Right forelimb (tissue), 1 donor: ENCODE measurements at regions not wholly inside any gene's neighbourhood (a gene's known extent, or its start where the extent isn't known, plus 50 kb on each side); places are given as distances from the start of the nearest gene placed in this dataset.
"Not testable (repeated sequence)": the region's sequence is repeated elsewhere in the genome, so short reads cannot be mapped to it uniquely, and the experiment has no call there.

Source experiments
- DNase-seq: peaks from one replicate; pipeline ENCODE4 v3.0.0-alpha.2; 2018

DNA sequence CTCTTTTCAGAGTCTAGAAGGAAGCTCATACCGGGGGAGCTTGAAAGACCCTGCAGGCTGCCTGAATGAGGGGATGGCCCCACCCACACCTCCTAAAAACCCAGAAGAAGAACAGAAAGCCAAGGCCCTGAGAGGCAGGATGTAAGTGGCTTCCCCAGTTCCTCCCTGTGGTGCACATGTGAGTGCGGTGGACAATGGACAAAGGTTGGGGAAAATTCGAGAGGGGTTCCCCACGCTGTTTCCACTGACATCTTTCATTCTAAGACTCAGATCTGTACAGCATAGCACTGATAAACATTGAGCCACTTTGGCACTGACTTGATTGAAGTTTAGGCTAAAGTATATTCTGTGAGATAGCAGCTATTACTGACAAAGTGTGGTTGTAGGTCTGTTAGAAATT, 79.5 kb upstream of the UMPS start:
- no peak for DNase-seq

DNA sequence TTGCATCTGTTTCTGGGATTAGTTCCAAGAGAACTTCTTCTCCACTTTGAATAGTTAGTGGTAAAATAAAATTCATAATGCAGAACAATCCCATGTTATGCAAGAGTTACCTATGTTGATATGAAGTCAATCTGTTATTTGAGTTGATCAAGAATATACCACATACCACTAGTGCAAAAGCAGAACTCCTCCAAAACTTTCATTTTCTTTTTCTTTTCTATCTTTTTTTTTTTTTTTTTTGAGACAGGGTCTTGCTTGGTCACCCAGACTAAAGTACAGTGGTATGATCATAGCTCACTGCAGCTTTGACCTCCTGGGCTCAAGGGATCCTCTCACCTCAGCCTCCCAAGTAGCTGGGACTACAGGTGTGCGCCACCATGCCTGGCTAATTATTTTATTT, 78.8 kb upstream of the UMPS start:
- DNase-seq: not testable (repeated sequence)

DNA sequence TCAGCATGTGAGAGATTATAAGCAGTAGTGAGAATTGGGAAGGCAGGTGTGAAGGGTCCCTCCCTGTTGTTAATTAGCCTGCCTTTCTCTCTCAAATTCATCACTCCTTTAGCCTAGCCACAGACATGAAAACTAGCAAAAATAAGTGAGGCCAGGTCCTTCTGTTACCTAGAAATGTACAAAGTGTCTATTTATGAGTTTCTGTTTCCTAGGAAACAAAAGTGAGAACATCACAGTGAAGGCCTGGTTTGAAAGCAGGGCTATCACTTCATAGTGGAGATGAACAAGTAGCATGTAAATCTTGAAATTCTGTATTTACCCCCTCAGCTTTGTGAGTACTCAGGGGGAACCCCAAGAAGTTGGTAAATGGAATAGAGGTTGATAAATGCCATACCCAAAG, 78.2 kb upstream of the UMPS start:
- no peak for DNase-seq

DNA sequence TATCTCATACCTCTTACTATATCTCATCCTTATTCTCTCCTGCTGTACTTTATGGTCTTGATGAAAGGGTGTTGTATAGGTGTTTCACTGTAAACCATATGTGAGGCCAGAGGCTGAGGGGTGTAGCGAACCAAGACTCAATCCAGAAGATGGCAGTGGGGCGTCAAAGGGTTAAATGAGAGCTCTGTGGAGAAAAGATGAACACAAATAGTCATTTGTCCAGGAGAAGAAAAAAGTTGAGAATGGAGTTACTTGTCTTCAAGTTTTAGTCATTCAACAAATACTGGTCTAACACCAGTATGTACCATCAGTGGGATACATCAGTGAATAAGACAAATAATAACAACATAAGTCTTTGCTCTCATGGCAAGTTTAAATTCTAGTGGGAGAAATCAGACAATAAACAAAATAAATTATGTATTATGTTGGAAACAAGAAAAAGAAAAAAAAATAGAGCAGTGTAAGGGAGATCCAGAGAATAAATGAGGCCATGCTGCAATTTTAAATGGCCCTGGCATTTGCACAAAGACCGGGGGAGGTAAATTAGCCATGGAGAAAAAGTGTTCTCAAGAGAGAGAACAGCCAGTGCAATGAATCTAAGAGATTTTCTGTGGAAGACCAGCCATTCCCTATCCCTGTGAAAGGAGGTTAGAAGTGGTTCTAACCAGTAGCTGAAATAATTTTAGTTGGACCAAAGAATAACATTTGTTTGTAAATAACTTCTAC, 77.0 kb upstream of the UMPS start:
- DNase-seq: no peak

DNA sequence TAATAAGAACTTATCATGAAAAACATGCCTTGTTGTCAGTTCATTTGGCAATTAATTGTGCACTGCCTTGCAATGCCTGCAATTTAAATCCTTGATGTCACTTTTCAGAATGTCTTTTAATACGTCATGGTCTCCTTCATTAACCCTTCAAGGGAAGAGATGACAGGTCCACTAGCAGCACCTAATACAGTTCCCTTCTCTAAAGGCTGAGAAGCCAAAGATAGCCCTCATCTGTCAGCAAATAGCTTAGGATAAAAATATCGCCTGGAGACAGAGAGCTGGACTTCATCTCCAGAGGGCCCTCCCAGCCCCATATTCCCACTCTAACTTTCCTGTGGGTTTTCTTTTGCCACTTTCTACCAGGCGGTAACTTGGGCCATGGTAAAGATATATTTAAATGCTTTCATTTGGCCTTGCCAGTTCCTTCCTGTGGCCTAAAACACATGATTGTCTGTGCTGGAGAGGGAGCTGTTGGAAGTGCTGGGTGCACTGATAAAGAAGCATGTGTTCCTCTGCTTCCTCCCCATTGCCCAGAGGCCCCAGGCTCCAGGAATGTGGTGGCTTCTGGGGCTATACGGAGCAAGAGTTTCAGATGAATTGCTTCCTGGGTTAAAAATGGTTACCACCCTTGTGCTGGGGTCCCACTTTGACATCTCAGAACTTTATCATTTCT, 76.3 kb upstream of the UMPS start:
- DNase-seq: no peak

DNA sequence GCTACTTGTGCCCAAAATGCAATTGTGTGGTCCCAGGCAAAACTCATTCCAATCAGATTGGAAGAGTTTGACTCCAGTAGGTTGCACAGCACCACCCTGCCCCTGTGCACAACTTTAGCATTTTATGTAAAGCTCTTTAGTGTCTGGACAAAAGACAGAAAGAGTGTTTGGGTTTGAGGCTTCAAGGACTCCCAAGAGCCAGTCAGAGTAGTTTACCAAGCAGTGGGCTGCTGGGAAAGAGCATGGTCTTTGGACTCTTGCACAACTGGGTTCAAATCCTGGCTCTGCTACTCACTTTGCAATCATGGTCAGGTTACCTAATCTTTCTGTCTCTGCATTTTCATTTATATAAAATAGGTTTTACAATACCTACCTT, 75.8 kb upstream of the UMPS start:
- no peak for DNase-seq

DNA sequence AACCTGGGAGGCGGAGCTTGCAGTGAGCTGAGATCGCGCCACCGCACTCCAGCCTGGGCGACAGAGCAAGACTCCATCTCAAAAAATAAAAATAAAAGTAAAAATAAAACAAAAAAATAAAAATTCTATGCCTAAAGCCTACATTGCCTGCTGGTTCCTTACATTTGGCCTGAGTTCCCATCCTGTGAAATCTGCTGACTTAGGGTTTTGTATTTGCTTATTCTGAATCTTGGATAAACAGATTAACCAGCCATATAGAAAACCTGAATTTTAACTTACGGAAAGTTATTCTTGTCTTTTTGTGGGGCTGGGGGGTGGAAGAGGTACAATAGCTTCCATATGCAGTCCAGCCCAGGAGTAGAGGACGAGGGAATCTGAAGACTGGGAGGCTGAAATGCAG, 73.7 kb upstream of the UMPS start:
- DNase-seq: no peak

DNA sequence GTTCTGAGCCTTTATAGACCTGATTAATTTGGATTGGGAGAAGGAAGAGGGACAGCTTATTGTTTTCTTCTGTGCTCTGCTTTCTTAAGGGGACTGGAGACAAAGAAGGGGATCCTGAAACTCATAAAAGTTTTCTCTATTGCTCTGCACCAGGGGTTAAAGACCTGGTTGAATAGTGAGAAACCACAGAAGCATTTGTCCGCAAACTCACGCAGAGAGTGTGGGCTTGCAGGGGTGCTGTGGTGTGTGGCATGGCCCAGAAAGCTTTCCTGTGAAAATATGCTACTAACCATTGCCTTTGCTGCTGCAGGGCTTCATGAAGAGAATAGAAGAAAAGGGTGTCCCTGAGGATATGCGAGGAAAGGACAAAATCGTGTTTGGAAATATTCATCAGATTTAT, 73.1 kb upstream of the UMPS start:
- no peak for DNase-seq

DNA sequence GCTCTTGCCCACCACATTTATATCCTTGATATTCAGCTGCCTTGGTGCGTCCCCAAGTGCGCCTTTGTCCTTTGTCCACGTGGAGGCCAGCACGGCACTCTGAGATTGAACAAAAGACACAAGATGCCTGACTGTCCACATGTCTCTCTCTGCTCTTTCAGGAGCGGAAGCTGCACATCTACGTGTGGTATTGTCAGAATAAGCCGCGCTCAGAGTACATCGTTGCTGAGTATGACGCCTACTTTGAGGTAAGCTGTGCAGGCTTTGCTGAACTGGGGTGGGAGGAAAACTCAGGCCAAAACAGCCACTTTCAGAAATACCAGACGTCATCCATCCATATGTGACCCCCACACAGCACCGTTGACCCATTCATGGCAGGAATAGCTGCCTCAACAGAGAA, 72.0 kb upstream of the UMPS start:
- DNase-seq: no peak

DNA sequence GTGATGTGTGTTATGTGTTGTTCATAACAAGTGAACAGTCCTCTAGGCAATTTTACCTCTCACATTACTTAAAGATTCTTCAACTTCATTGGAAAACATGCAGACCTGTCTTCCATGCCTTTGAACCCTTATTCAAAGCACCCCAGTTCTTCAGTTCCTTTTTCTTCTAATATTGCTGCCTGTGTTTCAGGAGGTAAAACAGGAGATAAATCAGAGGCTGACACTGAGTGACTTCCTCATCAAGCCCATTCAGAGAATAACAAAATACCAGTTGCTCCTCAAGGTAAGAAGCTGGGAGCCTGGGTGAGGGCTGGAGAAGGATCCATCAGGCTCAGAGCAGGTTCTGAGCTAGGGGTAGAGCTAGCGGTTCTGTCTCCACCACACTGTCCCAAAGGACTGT, 71.1 kb upstream of the UMPS start:
- no peak for DNase-seq

DNA sequence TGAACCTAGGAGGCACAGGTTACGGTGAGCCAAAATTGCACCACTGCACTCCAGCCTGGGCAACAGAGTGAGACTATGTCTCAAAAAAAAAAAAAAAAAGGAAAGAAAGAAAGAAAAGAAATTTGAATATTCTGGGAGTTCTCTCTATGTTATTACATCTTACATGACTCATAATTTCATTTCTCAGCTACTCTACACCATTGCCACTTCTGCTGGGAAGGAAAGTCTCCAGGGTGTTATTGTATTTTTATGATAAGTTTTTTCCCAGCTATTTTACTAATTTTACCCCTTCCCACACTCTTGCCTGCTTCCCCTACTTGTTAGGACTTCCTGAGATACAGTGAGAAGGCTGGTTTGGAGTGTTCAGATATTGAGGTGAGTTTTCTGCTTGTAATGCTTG, 69.7 kb upstream of the UMPS start:
- no peak for DNase-seq

DNA sequence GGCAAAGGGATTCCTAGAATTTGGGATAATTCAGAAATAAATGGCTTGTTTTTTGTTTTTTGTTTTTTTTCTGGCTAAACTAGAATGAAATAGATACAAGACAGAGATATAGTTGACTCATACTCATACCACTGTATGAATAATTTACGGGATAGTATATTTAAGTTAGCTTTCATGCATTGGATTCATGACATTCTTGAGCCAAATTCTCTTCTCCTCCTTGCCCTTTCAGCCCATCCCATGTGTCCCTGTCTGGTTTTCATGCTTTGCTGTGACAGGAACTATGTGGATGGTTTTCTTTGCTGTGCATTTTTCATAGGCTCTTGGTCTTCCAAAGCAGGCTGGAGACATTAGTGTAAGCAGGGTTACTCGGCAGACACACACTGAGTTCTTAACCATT, 66.6 kb upstream of the UMPS start:
- DNase-seq: no peak

DNA sequence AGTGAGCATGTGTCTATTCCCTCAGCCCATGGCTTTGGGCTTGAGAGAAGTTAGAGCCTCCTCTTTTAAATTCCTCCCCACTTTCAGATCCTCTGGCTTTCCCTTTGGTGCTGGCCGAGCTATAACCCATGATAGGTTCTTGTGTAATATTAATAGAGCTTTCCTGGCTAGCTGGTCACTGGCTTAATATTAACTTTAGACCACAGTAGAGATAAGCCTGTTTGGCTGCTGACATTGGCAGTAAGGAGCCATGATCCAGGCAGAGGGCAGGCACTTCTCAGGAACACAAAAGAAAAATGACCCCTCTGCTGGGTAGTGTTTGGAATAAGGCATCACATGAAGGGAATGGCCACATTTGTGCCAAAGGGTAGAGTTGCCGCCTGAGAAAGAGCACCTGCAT, 65.4 kb upstream of the UMPS start:
- no peak for DNase-seq

DNA sequence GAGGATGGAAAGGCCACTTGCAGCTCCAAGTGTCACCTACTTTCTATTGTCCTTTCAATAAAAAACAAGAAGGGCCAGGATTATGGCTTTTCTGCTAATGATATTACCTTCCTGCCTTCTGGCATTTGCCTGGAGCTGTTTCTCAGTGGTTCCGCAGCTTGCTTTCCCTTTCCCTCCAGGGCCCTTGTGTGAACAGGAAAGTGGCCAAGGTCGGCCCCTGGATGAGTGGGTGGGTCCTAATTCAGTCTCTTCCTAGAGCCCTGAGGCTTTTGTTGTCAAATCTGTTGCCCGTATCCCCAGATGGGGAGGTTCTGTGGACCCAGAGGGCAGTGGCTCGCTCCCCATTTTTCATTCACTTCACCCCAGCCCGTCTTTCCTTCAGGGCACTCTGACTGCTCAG, 64.2 kb upstream of the UMPS start:
- DNase-seq: no peak

DNA sequence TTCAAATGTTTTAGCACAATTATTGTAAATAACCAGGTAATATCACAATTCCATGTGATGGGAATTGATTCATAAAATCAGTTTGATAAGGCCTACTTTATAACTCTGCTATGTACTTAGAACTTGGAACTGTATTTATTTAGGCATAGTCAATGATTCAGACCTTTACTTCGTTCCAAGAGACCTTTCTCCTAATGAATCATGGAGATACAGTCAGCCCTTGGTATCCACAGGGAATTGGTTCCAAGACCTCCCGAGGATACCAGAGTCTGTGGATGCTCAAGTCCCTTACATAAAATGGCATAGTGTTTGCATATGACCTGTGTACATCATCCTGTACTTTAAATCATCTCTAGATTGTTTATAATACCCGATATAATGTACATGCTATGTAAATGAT, 60.8 kb upstream of the UMPS start:
- no peak for DNase-seq

DNA sequence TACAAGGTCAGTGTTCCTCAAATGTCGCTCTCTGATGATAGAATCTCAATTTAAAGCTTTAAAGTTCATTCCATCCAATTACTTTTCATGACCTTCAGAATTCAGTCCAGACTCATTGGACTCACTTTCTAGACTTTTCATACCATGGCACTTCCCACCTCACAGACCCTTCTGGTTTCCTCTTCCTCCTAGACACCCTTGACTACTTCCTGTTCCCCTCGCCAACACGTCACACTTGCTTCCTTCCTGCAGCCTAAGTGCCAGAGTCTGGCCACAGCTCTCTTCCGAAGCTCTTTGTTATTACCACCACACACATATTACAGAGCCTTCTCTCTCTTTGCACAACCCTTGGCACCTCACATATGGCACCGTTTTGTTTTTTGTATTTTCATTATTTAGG, 59.1 kb upstream of the UMPS start:
- no peak for DNase-seq

DNA sequence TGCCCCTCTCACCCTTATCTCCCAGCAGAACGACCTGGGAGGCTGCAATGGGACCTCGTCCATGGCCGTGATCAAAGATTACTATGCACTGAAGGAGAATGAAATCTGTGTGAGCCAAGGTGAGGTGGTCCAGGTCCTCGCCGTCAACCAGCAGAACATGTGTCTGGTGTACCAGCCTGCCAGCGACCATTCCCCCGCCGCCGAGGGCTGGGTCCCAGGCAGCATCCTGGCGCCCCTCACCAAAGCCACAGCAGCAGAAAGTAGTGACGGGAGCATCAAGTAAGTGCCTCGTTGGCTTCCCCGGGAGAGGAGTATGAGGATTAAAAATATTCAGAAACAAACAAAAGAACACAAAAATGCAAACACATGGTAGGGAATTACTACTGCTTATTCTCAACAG, 55.9 kb upstream of the UMPS start:
- no peak for DNase-seq

DNA sequence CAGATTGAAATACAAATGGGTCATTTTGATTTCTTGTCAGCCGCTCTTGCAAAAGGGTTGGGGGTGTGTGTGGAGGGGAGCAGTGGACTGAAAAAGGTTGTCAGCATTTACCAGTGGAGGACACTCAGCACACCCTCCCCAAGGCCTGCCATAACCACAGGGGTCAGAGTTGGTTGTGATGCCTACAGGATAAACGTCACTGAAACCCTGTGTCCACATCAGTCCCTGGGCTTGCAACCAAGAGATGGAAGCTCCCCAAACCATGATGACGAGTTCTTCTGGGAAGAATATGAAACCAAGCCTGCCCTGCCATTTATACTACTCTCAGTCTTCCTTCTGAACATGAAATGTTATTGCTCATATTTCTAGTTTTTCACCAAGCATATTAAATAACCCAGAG, 54.0 kb upstream of the UMPS start:
- no peak for DNase-seq

DNA sequence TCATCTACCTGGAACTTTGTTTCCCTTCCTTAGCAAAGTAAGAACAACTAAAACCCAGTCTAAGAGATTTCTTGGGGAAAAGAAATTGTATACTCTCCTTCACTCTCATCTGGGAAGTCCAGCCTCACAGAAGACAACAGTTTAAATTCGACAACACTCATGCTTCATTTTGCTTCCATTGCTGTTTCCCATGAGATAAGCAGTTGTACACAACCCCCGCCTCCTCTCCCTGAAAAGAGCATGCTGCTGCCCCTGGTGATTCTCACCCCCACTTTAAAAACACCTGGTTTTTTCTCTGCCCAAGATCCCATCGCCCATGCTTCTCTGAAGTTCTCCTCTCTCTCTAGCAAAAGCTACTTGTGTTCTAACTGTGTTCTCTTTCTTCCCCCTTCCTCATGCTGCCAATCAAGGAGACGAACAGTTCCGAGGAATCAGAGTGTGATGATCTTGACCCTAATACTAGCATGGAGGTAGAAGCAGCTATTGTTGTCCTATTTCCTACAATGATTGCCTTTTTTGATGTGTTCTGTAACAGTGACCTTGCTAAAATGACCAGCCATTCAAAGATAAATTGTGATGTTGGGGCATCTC, 51.1 kb upstream of the UMPS start:
- DNase-seq: no peak
